HepG2 (cell line): ENCODE measurements at regions not wholly inside any gene's neighbourhood (a gene's known extent, or its start where the extent isn't known, plus 50 kb on each side); places are given as distances from the start of the nearest gene placed in this dataset.

Source experiments
- ATAC-seq: fragments of 200-7000 bp; cut with Tn5 transposase; 3 replicates; pipeline ENCODE4 v1.9.1; 2020; ENCODE audit warnings: mild to moderate bottlenecking, moderate library complexity
- BruUV-seq: library from RNA; stranded (reverse); fragments of 400-500 nt; replicated peaks from 2 replicates; lab custom pipeline; 2021; lab: Mats Ljungman, UMichigan
- CTCF ChIA-PET: fragments of 300-600 bp; formaldehyde crosslinking; extraction: SDS; loops from one replicate; lab custom pipeline; 2021; ENCODE audit warnings: low total read pairs, inconsistent platforms, low intra/inter-chr PET ratio; lab: Yijun Ruan, JAX
- POLR2A ChIA-PET: fragments of 350-600 bp; sonication (Branson Sonifier 250); formaldehyde crosslinking; loops from one replicate; lab custom pipeline; 2020; ENCODE audit warnings: antibody characterized with exemption, inconsistent platforms; lab: Yijun Ruan, JAX
- DNase-seq: peaks from one replicate; pipeline ENCODE4 v3.0.0-alpha.2; 2015; ENCODE audit warnings: low spot score
- FAIRE-seq: peaks from 3 replicates; lab custom pipeline; 2011; peaks lifted over from hg19 to GRCh38; lab: Jason Lieb, UNC
- H2AFZ ChIP-seq: one replicate; pipeline ENCODE4 v1.6.1; 2011; ENCODE audit warnings: low read length, inconsistent platforms
- H3K27ac ChIP-seq: fragments of 300-600 bp; 3 replicates; pipeline ENCODE4 v1.8.0; 2011; ENCODE audit warnings: mixed run types, mild to moderate bottlenecking, mixed read lengths, low read length, inconsistent platforms; ENCODE audit not compliant: insufficient read depth; ENCODE audit errors: extremely low read length
- H3K27me3 ChIP-seq, 2 experiments: fragments of 200-600 bp in 1 of 2; 2 replicates in 1 of 2; 3 replicates in 1 of 2; pipeline versions ENCODE4 v1.6.0 to v1.8.0; 2011; ENCODE audit warnings: low read length in 2 of 2, mild to moderate bottlenecking in 2 of 2, moderate library complexity in 2 of 2, inconsistent platforms in 1 of 2; ENCODE audit not compliant: insufficient read depth in 2 of 2, control insufficient read depth in 1 of 2
- H3K36me3 ChIP-seq, 2 experiments: fragments of 200-600 bp in 1 of 2; replicated peaks in 1 of 2; 2 replicates in 1 of 2; 3 replicates in 1 of 2; pipeline versions ENCODE4 v1.5.1 to v1.8.0; 2011; ENCODE audit warnings: low read length in 2 of 2, inconsistent platforms in 1 of 2; ENCODE audit not compliant: insufficient read depth in 2 of 2, control insufficient read depth in 1 of 2
- H3K4me1 ChIP-seq: 2 replicates; pipeline ENCODE4 v1.5.1; 2012; ENCODE audit warnings: low read length, inconsistent platforms; ENCODE audit not compliant: insufficient read depth
- H3K4me2 ChIP-seq: 2 replicates; pipeline ENCODE4 v1.6.0; 2011; ENCODE audit warnings: low read depth, low read length, inconsistent platforms
- H3K4me3 ChIP-seq, 3 experiments: fragments of 200-600 bp in 1 of 3; sonication (generic), shearing (Covaris generic) in 1 of 3; replicated peaks in 1 of 3; 2 replicates each; pipeline ENCODE4 v1.5.1; 2011 to 2016; ENCODE audit warnings: low read length in 3 of 3, inconsistent platforms in 2 of 3, low read depth in 2 of 3, mild to moderate bottlenecking in 2 of 3, control low read depth in 1 of 3, mixed read lengths in 1 of 3; ENCODE audit not compliant: insufficient read depth in 1 of 3
- H3K79me2 ChIP-seq: one replicate; pipeline ENCODE4 v1.6.1; 2011; ENCODE audit warnings: low read length, inconsistent platforms; ENCODE audit not compliant: insufficient read depth
- H3K9ac ChIP-seq: 2 replicates; pipeline ENCODE4 v1.6.0; 2011; ENCODE audit warnings: mild to moderate bottlenecking, low read depth, low read length, inconsistent platforms; ENCODE audit not compliant: insufficient read depth
- H3K9me3 ChIP-seq: 2 replicates; pipeline ENCODE4 v1.5.1; 2012; ENCODE audit warnings: mild to moderate bottlenecking, low read length
- H4K20me1 ChIP-seq: 2 replicates; pipeline ENCODE4 v1.6.0; 2011; ENCODE audit warnings: inconsistent platforms, mild to moderate bottlenecking, low read length, moderate library complexity; ENCODE audit not compliant: insufficient read depth
- ARID2 ChIP-seq: sonication (generic); formaldehyde crosslinking; IDR thresholded peaks from 2 replicates; pipeline ENCODE4 v1.8.1; 2022; ENCODE audit warnings: mild to moderate bottlenecking, missing genetic modification reagents, borderline replicate concordance
- GTF3A ChIP-seq: sonication (generic); formaldehyde crosslinking; conservative IDR thresholded peaks from 2 replicates; pipeline ENCODE4 v1.4.0; 2020; ENCODE audit warnings: mild to moderate bottlenecking, missing genetic modification reagents
- HNF1B ChIP-seq: sonication (generic); formaldehyde crosslinking; IDR thresholded peaks from 2 replicates; pipeline ENCODE4 v1.5.1; 2020; ENCODE audit warnings: mild to moderate bottlenecking, moderate library complexity, missing genetic modification reagents
- JDP2 ChIP-seq: sonication (generic); formaldehyde crosslinking; IDR thresholded peaks from 2 replicates; pipeline ENCODE4 v1.8.1; 2022; ENCODE audit warnings: missing genetic modification reagents, borderline replicate concordance
- KLF6 ChIP-seq: IDR thresholded peaks from 2 replicates; pipeline ENCODE4 v1.8.0; 2016; ENCODE audit warnings: missing biosample characterization, missing genetic modification reagents
- MTA3 ChIP-seq: sonication (generic); formaldehyde crosslinking; IDR thresholded peaks from 2 replicates; pipeline ENCODE4 v1.4.0; 2020; ENCODE audit warnings: missing genetic modification reagents
- NPAS2 ChIP-seq: sonication (generic); formaldehyde crosslinking; IDR thresholded peaks from 2 replicates; pipeline ENCODE4 v1.8.0; 2022; ENCODE audit warnings: mild to moderate bottlenecking, missing genetic modification reagents, borderline replicate concordance
- PITX1 ChIP-seq: sonication (generic); formaldehyde crosslinking; IDR thresholded peaks from 2 replicates; pipeline ENCODE4 v1.5.1; 2020; ENCODE audit warnings: mild to moderate bottlenecking, missing genetic modification reagents
- PRMT3 ChIP-seq: sonication (generic); formaldehyde crosslinking; IDR thresholded peaks from 2 replicates; pipeline ENCODE4 v1.8.1; 2022; ENCODE audit warnings: low read depth, mild to moderate bottlenecking, moderate library complexity, missing genetic modification reagents, borderline replicate concordance
- SOX5 ChIP-seq: IDR thresholded peaks from 2 replicates; pipeline ENCODE4 v1.6.1; 2016; ENCODE audit warnings: borderline replicate concordance
- STAT6 ChIP-seq: sonication (generic); formaldehyde crosslinking; IDR thresholded peaks from 2 replicates; pipeline ENCODE4 v1.4.0; 2020; ENCODE audit warnings: missing genetic modification reagents, mild to moderate bottlenecking, borderline replicate concordance
- TOE1 ChIP-seq: sonication (generic); formaldehyde crosslinking; IDR thresholded peaks from 2 replicates; pipeline ENCODE4 v1.4.0; 2020; ENCODE audit warnings: mild to moderate bottlenecking, missing genetic modification reagents
- ZNF326 ChIP-seq: sonication (generic); formaldehyde crosslinking; IDR thresholded peaks from 2 replicates; pipeline ENCODE4 v1.4.0; 2020; ENCODE audit warnings: missing genetic modification reagents, borderline replicate concordance
- ZNF672 ChIP-seq: sonication (generic); formaldehyde crosslinking; IDR thresholded peaks from 2 replicates; pipeline ENCODE4 v1.8.1; 2022; ENCODE audit warnings: missing genetic modification reagents
- ZNF776 ChIP-seq: sonication (generic); formaldehyde crosslinking; IDR thresholded peaks from 2 replicates; pipeline ENCODE4 v1.4.0; 2020; ENCODE audit warnings: mild to moderate bottlenecking, missing genetic modification reagents
- ZNF790 ChIP-seq: sonication (generic); formaldehyde crosslinking; IDR thresholded peaks from 2 replicates; pipeline ENCODE4 v1.8.0; 2022; ENCODE audit warnings: missing genetic modification reagents, mild to moderate bottlenecking, borderline replicate concordance
- WGBS: methylation state at CpG from one replicate; pipeline ENCODE4 v1.1.6; 2017; ENCODE audit warnings: low lambda C conversion rate; 5-methylcytosine and 5-hydroxymethylcytosine counted together
- in situ Hi-C: cut with HindIII; loops from 2 replicates; pipeline ENCODE4 v1.10.0; 2017; ENCODE audit warnings: low pct_unique_long_range_greater_than_20kb; ENCODE audit not compliant: extremely low pct_ligation_motif_present
- intact Hi-C: fragments of 100-400 bp; cut with micrococcal nuclease; formaldehyde crosslinking; loops from one replicate; pipeline ENCODE4 v1.10.0; 2022; ENCODE audit not compliant: unreplicated experiment

GRCh38 chr14:81765651-81766275 is 232.1 kb upstream of the SEL1L start (continued):
- TF ChIP-seq HNF1B (no peak), ZNF790 (CRISPR knock-in tag) (no peak), TOE1 (no peak), NPAS2 (CRISPR knock-in tag) (no peak), ZNF776 (CRISPR knock-in tag) (no peak), JDP2 (no peak), ZNF326 (no peak), PITX1 (no peak), MTA3 (CRISPR knock-in tag) (no peak)

GRCh38 chr14:81766321-81766915 is 232.8 kb upstream of the SEL1L start:
- in situ Hi-C loops, result no loop called here

More at GRCh38 chr14:81766321-81766915, 232.8 kb upstream of the SEL1L start:
- no peak for FAIRE-seq
- no peak overlapping the region for H3K9ac ChIP-seq
- no peak for DNase-seq
- 36% methylated on average over 4 of the region's 4 CpGs for WGBS
- no peak overlapping the region for H3K4me2 ChIP-seq
- intact Hi-C loops, result no loop called here
- H3K36me3 ChIP-seq, result no peaks in the 10 kb centered on the region
- no peaks in the 10 kb centered on the region for H3K79me2 ChIP-seq
- CTCF ChIA-PET, result no interaction called here
- H3K27ac ChIP-seq, result no peak overlapping the region
- no peaks in the 10 kb centered on the region for H3K27me3 ChIP-seq
- TF ChIP-seq STAT6, result no peak
- TF ChIP-seq GTF3A (CRISPR knock-in tag), result no peak
- no peak for TF ChIP-seq KLF6
- TF ChIP-seq ARID2, result no peak
- TF ChIP-seq PRMT3 (CRISPR knock-in tag), result no peak
- no peak for TF ChIP-seq SOX5 (CRISPR knock-in tag)
- TF ChIP-seq ZNF672, result no peak
- TF ChIP-seq, all 625 proteins: peak for 0
- no peak for ATAC-seq
- no peaks in the 10 kb centered on the region for H4K20me1 ChIP-seq
- no peak overlapping the region for H2AFZ ChIP-seq
- peaks cover 41% of the 10 kb centered on the region; the same call in 1 of the 2 replicates for H3K9me3 ChIP-seq
- H3K4me3 ChIP-seq, result no peak overlapping the region
- no peaks in the 10 kb centered on the region for H3K4me1 ChIP-seq
- POLR2A ChIA-PET, result no interaction called here
- no TSS peak for BruUV-seq
